H1 (cell line): ENCODE measurements at regions not wholly inside any gene's neighbourhood (a gene's known extent, or its start where the extent isn't known, plus 50 kb on each side); places are given as distances from the start of the nearest gene placed in this dataset.

Source experiments
- CTCF ChIA-PET: fragments of 300-600 bp; sonication (Branson Sonifier 250); formaldehyde crosslinking; loops from one replicate; lab custom pipeline; 2021; ENCODE audit not compliant: partially characterized antibody; lab: Charles Lee
- POLR2A ChIA-PET: fragments of 300-600 bp; sonication (Branson Sonifier 250); formaldehyde crosslinking; loops from one replicate; lab custom pipeline; 2021; ENCODE audit warnings: inconsistent platforms; ENCODE audit not compliant: partially characterized antibody; lab: Charles Lee
- DNase-seq, 2 experiments: peaks; one replicate each; pipeline versions ENCODE4 v3.0.0 to v3.0.0-alpha.2; 2010 to 2022; ENCODE audit warnings: low spot score in 2 of 2, low read depth in 1 of 2, mixed read lengths in 1 of 2
- FAIRE-seq: peaks from 2 replicates; lab custom pipeline; 2011; peaks lifted over from hg19 to GRCh38; lab: Jason Lieb, UNC
- H2AFZ ChIP-seq: 2 replicates; pipeline ENCODE4 v1.8.1; 2012; ENCODE audit warnings: low read length, inconsistent platforms
- H2AK5ac ChIP-seq: 2 replicates; pipeline ENCODE4 v1.6.1; 2013; ENCODE audit warnings: low read depth, low read length
- H2BK120ac ChIP-seq: replicated peaks from 2 replicates; pipeline ENCODE3; 2013; ENCODE audit warnings: low read depth, low read length, inconsistent platforms
- H2BK12ac ChIP-seq: 2 replicates; pipeline ENCODE4 v1.6.1; 2013; ENCODE audit warnings: low read depth, low read length
- H2BK15ac ChIP-seq: 2 replicates; pipeline ENCODE4 v1.6.1; 2013; ENCODE audit warnings: low read length
- H2BK20ac ChIP-seq: 2 replicates; pipeline ENCODE4 v1.6.1; 2013; ENCODE audit warnings: low read length
- H2BK5ac ChIP-seq: 2 replicates; pipeline ENCODE4 v1.6.1; 2013; ENCODE audit warnings: low read depth, low read length
- H3K14ac ChIP-seq: 2 replicates; pipeline ENCODE4 v1.6.1; 2013; ENCODE audit warnings: inconsistent platforms; ENCODE audit not compliant: insufficient read length
- H3K18ac ChIP-seq: 2 replicates; pipeline ENCODE4 v1.6.1; 2013; ENCODE audit warnings: low read length; ENCODE audit errors: extremely low read depth
- H3K23ac ChIP-seq: 2 replicates; pipeline ENCODE4 v1.6.1; 2013; ENCODE audit warnings: inconsistent platforms; ENCODE audit not compliant: insufficient read length
- H3K23me2 ChIP-seq: 2 replicates; pipeline ENCODE4 v1.6.1; 2013; ENCODE audit warnings: low read depth, low read length
- H3K27ac ChIP-seq: 2 replicates; pipeline ENCODE4 v1.6.1; 2011; ENCODE audit warnings: low read depth, low read length, inconsistent platforms
- H3K27me3 ChIP-seq, 4 experiments: replicated peaks in 1 of 4; 1 replicate in 1 of 4; 2 replicates in 3 of 4; pipeline versions ENCODE4 v1.6.1 to v1.8.1; 2011 to 2013; ENCODE audit warnings: low read length in 3 of 4, mild to moderate bottlenecking in 3 of 4, inconsistent platforms in 2 of 4, mixed read lengths in 2 of 4, moderate library complexity in 1 of 4; ENCODE audit not compliant: control insufficient read depth in 3 of 4, insufficient read depth in 3 of 4; ENCODE audit errors: extremely low read depth in 1 of 4
- H3K36me3 ChIP-seq, 4 experiments: 2 replicates each; pipeline versions ENCODE4 v1.6.1 to v1.8.1; 2011 to 2013; ENCODE audit warnings: mild to moderate bottlenecking in 4 of 4, low read length in 3 of 4, moderate library complexity in 2 of 4, control low read depth in 1 of 4, inconsistent platforms in 1 of 4; ENCODE audit not compliant: insufficient read depth in 4 of 4, control insufficient read depth in 2 of 4
- H3K4ac ChIP-seq: replicated peaks from 2 replicates; pipeline ENCODE3; 2013; ENCODE audit warnings: low read length, low read depth, mixed read lengths, inconsistent platforms; ENCODE audit not compliant: insufficient read length
- H3K4me1 ChIP-seq, 4 experiments: replicated peaks in 1 of 4; 1 replicate in 1 of 4; 2 replicates in 3 of 4; pipeline versions ENCODE4 v1.6.1 to v1.8.1; 2011 to 2013; ENCODE audit warnings: low read length in 3 of 4, inconsistent platforms in 2 of 4, mixed read lengths in 1 of 4; ENCODE audit not compliant: insufficient read depth in 4 of 4, control insufficient read depth in 3 of 4
- H3K4me2 ChIP-seq, 2 experiments: 2 replicates each; pipeline versions ENCODE4 v1.6.1 to v1.8.1; 2011 to 2013; ENCODE audit warnings: low read depth in 2 of 2, low read length in 2 of 2, control low read depth in 1 of 2, inconsistent platforms in 1 of 2, mild to moderate bottlenecking in 1 of 2; ENCODE audit not compliant: insufficient read depth in 1 of 2
- H3K4me3 ChIP-seq, 4 experiments: fragments of 200-600, 300-600 bp in 1 of 4; sonication (generic), shearing (Covaris generic), sonication (Bioruptor Twin) in 1 of 4; 2 replicates each; pipeline versions ENCODE4 v1.5.1 to v1.8.1; 2011 to 2016; ENCODE audit warnings: low read length in 4 of 4, low read depth in 3 of 4, control low read depth in 2 of 4, inconsistent platforms in 2 of 4, mild to moderate bottlenecking in 2 of 4, mixed read lengths in 1 of 4, moderate library complexity in 1 of 4; ENCODE audit not compliant: insufficient read depth in 2 of 4; ENCODE audit errors: extremely low read depth in 1 of 4
- H3K56ac ChIP-seq: replicated peaks from 2 replicates; pipeline ENCODE3; 2013; ENCODE audit warnings: low read depth, mild to moderate bottlenecking, mixed read lengths, low read length, inconsistent platforms; ENCODE audit not compliant: insufficient read length
- H3K79me1 ChIP-seq: 2 replicates; pipeline ENCODE4 v1.6.1; 2013; ENCODE audit warnings: low read depth, low read length, control low read depth
- H3K79me2 ChIP-seq, 2 experiments: 2 replicates each; pipeline versions ENCODE4 v1.6.1 to v1.8.1; 2012 to 2013; ENCODE audit warnings: low read length in 2 of 2, mild to moderate bottlenecking in 2 of 2, inconsistent platforms in 1 of 2; ENCODE audit not compliant: insufficient read depth in 2 of 2, control insufficient read depth in 1 of 2
- H3K9ac ChIP-seq, 4 experiments: replicated peaks in 1 of 4; 1 replicate in 1 of 4; 2 replicates in 3 of 4; pipeline versions ENCODE4 v1.6.1 to v1.8.1; 2011 to 2013; ENCODE audit warnings: low read depth in 3 of 4, low read length in 3 of 4, control low read depth in 2 of 4, mild to moderate bottlenecking in 2 of 4, moderate library complexity in 2 of 4, inconsistent platforms in 1 of 4; ENCODE audit errors: extremely low read depth in 1 of 4
- H3K9me3 ChIP-seq, 2 experiments: 2 replicates each; pipeline versions ENCODE4 v1.6.1 to v1.8.1; 2012 to 2013; ENCODE audit warnings: mild to moderate bottlenecking in 2 of 2, moderate library complexity in 2 of 2, control low read depth in 1 of 2, inconsistent platforms in 1 of 2, low read depth in 1 of 2, low read length in 1 of 2, mixed read lengths in 1 of 2; ENCODE audit not compliant: insufficient read depth in 2 of 2
- H4K20me1 ChIP-seq, 2 experiments: replicated peaks in 1 of 2; 2 replicates each; pipeline versions ENCODE3 to v1.8.1; 2011 to 2013; ENCODE audit warnings: inconsistent platforms in 2 of 2, low read length in 2 of 2, mild to moderate bottlenecking in 1 of 2; ENCODE audit not compliant: insufficient read depth in 2 of 2, control insufficient read depth in 1 of 2
- H4K5ac ChIP-seq: 2 replicates; pipeline ENCODE4 v1.6.1; 2013; ENCODE audit warnings: low read length, low read depth, mixed read lengths, inconsistent platforms; ENCODE audit not compliant: insufficient read length
- H4K8ac ChIP-seq: 2 replicates; pipeline ENCODE4 v1.8.0; 2013; ENCODE audit warnings: mild to moderate bottlenecking, moderate library complexity, low read length, inconsistent platforms; ENCODE audit not compliant: insufficient read depth; ENCODE audit errors: extremely low read depth
- H4K91ac ChIP-seq: replicated peaks from 2 replicates; pipeline ENCODE3; 2013; ENCODE audit warnings: low read length, mixed read lengths, inconsistent platforms; ENCODE audit not compliant: insufficient read length
- KDM5A ChIP-seq: fragments of 200-600 bp; IDR thresholded peaks from 2 replicates; pipeline ENCODE4 v1.7.1; 2012; ENCODE audit warnings: mild to moderate bottlenecking, low read length, inconsistent platforms, mixed read lengths
- SIN3A ChIP-seq, 2 experiments: IDR thresholded peaks in 1 of 2; conservative IDR thresholded peaks in 1 of 2; 2 replicates each; pipeline ENCODE4 v1.6.1; 2011 to 2012; ENCODE audit warnings: low read length in 2 of 2, improper control_type of control experiment in 1 of 2, low read depth in 1 of 2, mild to moderate bottlenecking in 1 of 2
- WGBS, 2 experiments: shearing (Covaris generic) in 1 of 2; methylation state at CpG; one replicate each; pipeline versions ENCODE4 v1.1.6 to v1.1.7; 2013 to 2015; ENCODE audit warnings: low lambda C conversion rate in 2 of 2, mixed read lengths in 2 of 2, inconsistent platforms in 1 of 2, low coverage in 1 of 2, missing lambda C conversion rate in 1 of 2; ENCODE audit not compliant: insufficient replicate concordance in 2 of 2, insufficient coverage in 1 of 2, insufficient read length in 1 of 2; ENCODE audit errors: extremely low coverage in 1 of 2, missing lambda C conversion rate in 1 of 2; 5-methylcytosine and 5-hydroxymethylcytosine counted together

- peak overlapping the region; percentile 16 to 51 (median 39); a peak in 4 of 7 replicates for H3K9ac ChIP-seq
- CTCF ChIA-PET, result no interaction called here
- no peak overlapping the region for H3K27ac ChIP-seq
Measured at GRCh38 chr10:46787321-46787615, 124.0 kb upstream of the PTPN20 start.

More at GRCh38 chr10:46787321-46787615, 124.0 kb upstream of the PTPN20 start:
- 0 out of 2 replicates have a peak, but pooled peaks have one; percentile 3 for TF ChIP-seq KDM5A
- no peak for TF ChIP-seq SIN3A (conservative IDR thresholded peaks at IDR 0.05 in 1 of 2, IDR thresholded peaks at IDR 0.05 in 1 of 2; ENCODE audit: low read depth in 1 of 2, low read length in 2 of 2)
- TF ChIP-seq, all 59 proteins: peak for 1
- no peak overlapping the region for H2BK120ac ChIP-seq
- H2BK15ac ChIP-seq, result no peak overlapping the region
- no peak overlapping the region for H2AK5ac ChIP-seq
- H3K9me3 ChIP-seq, result no peaks in the 10 kb centered on the region
- no peak overlapping the region for H2BK20ac ChIP-seq
- no peaks in the 10 kb centered on the region for H3K79me2 ChIP-seq
- no peak overlapping the region for H2BK12ac ChIP-seq
- peak overlapping the region; percentile 61 to 85 (median 70) for H3K4me3 ChIP-seq
- WGBS, 2 experiments, result 22% methylated on average over 4 of the region's 6 CpGs; no CpG with 5 or more reads in 1 of the 2 experiments
- H3K4ac ChIP-seq, result no peak overlapping the region
- H2AFZ ChIP-seq, result peak overlapping the region; percentile 77; the same call in 1 of the 2 replicates
- no peak for FAIRE-seq
- H3K18ac ChIP-seq, result no peak overlapping the region
- no peaks in the 10 kb centered on the region for H3K27me3 ChIP-seq
- H4K8ac ChIP-seq, result no peak overlapping the region
- H3K56ac ChIP-seq, result no peak overlapping the region
- no peak overlapping the region for H4K91ac ChIP-seq
- H4K20me1 ChIP-seq, result no peaks in the 10 kb centered on the region
- POLR2A ChIA-PET, result no interaction called here
- no peak overlapping the region for H3K14ac ChIP-seq
- H3K23ac ChIP-seq, result no peak overlapping the region
- no peaks in the 10 kb centered on the region for H3K79me1 ChIP-seq
- H3K4me2 ChIP-seq, result peak overlapping the region; percentile 80 to 85
- H2BK5ac ChIP-seq, result no peak overlapping the region
- no peak for DNase-seq
- no peaks in the 10 kb centered on the region; a peak in 1 of 8 replicates for H3K36me3 ChIP-seq
- no peak overlapping the region for H4K5ac ChIP-seq
- H3K4me1 ChIP-seq, result no peaks in the 10 kb centered on the region; a peak in 1 of 7 replicates
- peaks cover 3% of the 10 kb centered on the region; the same call in 1 of the 2 replicates for H3K23me2 ChIP-seq
